MCF 10A (cell line): ENCODE measurements at regions not wholly inside any gene's neighbourhood (a gene's known extent, or its start where the extent isn't known, plus 50 kb on each side); places are given as distances from the start of the nearest gene placed in this dataset.
A peak's percentile ranks its signal among the peaks of the same experiment; 100 is the strongest.

Experiments
- BruUV-seq: library from RNA; stranded (reverse); fragments of 400-500 nt; replicated peaks from 2 replicates; lab custom pipeline; 2021; lab: Mats Ljungman, UMichigan
- CTCF ChIA-PET: fragments of 300-600 bp; sonication (Branson Sonifier 250); formaldehyde crosslinking; extraction: SDS; loops from one replicate; lab custom pipeline; 2021; ENCODE audit warnings: antibody characterized with exemption, inconsistent platforms; lab: Yijun Ruan, JAX
- POLR2A ChIA-PET: fragments of 300-600, 350-650 bp; sonication (Branson Sonifier 250); formaldehyde crosslinking; extraction: SDS; loops from one replicate; lab custom pipeline; 2020; ENCODE audit warnings: antibody characterized with exemption, inconsistent platforms; lab: Yijun Ruan, JAX
- DNase-seq: peaks from one replicate; pipeline ENCODE4 v3.0.0-alpha.2; 2018; ENCODE audit not compliant: unreplicated experiment
- H3K27ac Mint-ChIP-seq: one replicate; pipeline ENCODE4 v1.8.0; 2022; ENCODE audit warnings: mild to moderate bottlenecking, low read depth, mixed read lengths; ENCODE audit not compliant: unreplicated experiment
- H3K27me3 Mint-ChIP-seq: one replicate; pipeline ENCODE4 v1.8.0; 2022; ENCODE audit warnings: mixed read lengths; ENCODE audit not compliant: insufficient read depth, unreplicated experiment
- H3K36me3 Mint-ChIP-seq: one replicate; pipeline ENCODE4 v1.8.0; 2022; ENCODE audit warnings: mild to moderate bottlenecking, moderate library complexity, mixed read lengths; ENCODE audit not compliant: insufficient read depth, unreplicated experiment
- H3K4me1 Mint-ChIP-seq: one replicate; pipeline ENCODE4 v1.8.0; 2022; ENCODE audit warnings: mixed read lengths; ENCODE audit not compliant: insufficient read depth, unreplicated experiment
- H3K4me3 Mint-ChIP-seq: one replicate; pipeline ENCODE4 v1.8.0; 2022; ENCODE audit warnings: mild to moderate bottlenecking, moderate library complexity, mixed read lengths; ENCODE audit not compliant: unreplicated experiment
- H3K9me3 Mint-ChIP-seq: one replicate; pipeline ENCODE4 v1.8.0; 2022; ENCODE audit warnings: mixed read lengths; ENCODE audit not compliant: unreplicated experiment
- intact Hi-C: fragments of 100-400 bp; cut with micrococcal nuclease; formaldehyde crosslinking; loops from 2 replicates; pipeline ENCODE4 v1.14.1; 2022
- TF ChIP-seq, protein P1 (sequence below): fragments of 200-600 bp; IDR thresholded peaks from one replicate; pipeline ENCODE4 v1.8.0; 2022; ENCODE audit warnings: antibody characterized with exemption, mild to moderate bottlenecking; ENCODE audit not compliant: unreplicated experiment

DNA sequence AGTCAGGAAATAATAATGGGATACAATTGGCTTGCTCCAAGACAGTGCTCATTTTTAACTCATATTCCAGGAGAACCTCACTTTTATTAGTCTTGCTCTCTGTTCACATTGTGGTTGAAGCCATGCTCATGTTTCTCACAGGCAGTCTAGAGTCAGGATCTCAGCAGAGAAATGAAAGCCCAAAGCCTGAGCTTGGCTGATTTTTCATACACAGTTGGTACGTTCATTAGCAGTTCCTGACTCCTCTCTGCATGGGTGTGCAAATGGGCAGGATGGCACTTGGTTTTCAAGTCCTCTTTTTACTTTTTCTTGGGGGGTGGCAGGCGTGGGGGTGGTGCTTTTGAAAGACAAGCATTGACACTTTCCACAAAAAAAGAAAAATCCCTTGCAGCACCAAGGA lies 56.0 kb upstream of the KLF7 start:
- BruUV-seq: no TSS peak
- H3K4me1 Mint-ChIP-seq: peaks cover 10% of the 10 kb centered on the region
- intact Hi-C loops: no loop called here

DNA sequence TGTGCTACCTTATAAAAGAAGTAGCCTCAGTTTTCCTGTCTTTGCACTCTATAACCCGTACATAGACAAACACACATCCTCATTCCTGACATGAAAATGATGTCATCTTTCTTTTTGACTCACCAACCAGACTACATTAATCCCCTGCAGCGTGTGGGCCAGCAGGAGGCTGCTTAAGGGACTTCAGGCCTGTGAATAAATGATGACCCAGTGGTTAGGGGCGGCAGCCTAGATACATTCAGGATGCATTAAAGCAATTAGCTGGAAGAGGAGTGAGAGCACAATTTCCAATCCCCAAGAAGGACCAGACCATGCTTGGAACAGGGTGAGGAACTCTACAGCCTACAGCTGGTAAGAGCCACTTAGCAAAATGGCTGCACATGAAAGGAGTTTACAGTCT lies 57.3 kb upstream of the KLF7 start:
- no peaks in the 10 kb centered on the region for H3K27me3 Mint-ChIP-seq
- intact Hi-C loops: no loop called here
- POLR2A ChIA-PET: interaction anchor here (1.0 to 1.1 kb wide), 2 partner anchors 14 to 57 kb away, joined by 3 to 4 read pairs; no protein-coding TSS in a partner anchor
- no peaks in the 10 kb centered on the region for H3K36me3 Mint-ChIP-seq
- BruUV-seq: no TSS peak
- peak; percentile 45 for DNase-seq
- H3K4me3 Mint-ChIP-seq: no peak overlapping the region
- H3K27ac Mint-ChIP-seq: no peak overlapping the region
- CTCF ChIA-PET: interaction anchor here (0.6 to 1.2 kb wide), 6 partner anchors 15 to 240 kb away, joined by 3 to 5 read pairs (median 3); no protein-coding TSS in a partner anchor
- no peaks in the 10 kb centered on the region for H3K9me3 Mint-ChIP-seq
- TF ChIP-seq, protein P1, sequence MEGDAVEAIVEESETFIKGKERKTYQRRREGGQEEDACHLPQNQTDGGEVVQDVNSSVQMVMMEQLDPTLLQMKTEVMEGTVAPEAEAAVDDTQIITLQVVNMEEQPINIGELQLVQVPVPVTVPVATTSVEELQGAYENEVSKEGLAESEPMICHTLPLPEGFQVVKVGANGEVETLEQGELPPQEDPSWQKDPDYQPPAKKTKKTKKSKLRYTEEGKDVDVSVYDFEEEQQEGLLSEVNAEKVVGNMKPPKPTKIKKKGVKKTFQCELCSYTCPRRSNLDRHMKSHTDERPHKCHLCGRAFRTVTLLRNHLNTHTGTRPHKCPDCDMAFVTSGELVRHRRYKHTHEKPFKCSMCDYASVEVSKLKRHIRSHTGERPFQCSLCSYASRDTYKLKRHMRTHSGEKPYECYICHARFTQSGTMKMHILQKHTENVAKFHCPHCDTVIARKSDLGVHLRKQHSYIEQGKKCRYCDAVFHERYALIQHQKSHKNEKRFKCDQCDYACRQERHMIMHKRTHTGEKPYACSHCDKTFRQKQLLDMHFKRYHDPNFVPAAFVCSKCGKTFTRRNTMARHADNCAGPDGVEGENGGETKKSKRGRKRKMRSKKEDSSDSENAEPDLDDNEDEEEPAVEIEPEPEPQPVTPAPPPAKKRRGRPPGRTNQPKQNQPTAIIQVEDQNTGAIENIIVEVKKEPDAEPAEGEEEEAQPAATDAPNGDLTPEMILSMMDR: no peak
- H3K4me1 Mint-ChIP-seq: peaks cover 10% of the 10 kb centered on the region

More for the DNA sequence above, 56.0 kb upstream of the KLF7 start:
- Mint-ChIP-seq H3K27ac (no peak overlapping the region), H3K36me3 (no peaks in the 10 kb centered on the region), H3K9me3 (no peaks in the 10 kb centered on the region), H3K27me3 (no peaks in the 10 kb centered on the region), H3K4me3 (no peak overlapping the region)
- CTCF ChIA-PET: interaction anchor here (1.1 to 1.2 kb wide), 3 partner anchors 30 to 239 kb away, joined by 3 to 4 read pairs (median 3); no protein-coding TSS in a partner anchor
- TF ChIP-seq, protein P1: no peak
- POLR2A ChIA-PET: interaction anchor here (0.8 to 2.2 kb wide), 6 partner anchors 17 to 55 kb away, joined by 3 to 19 read pairs (median 4); no protein-coding TSS in a partner anchor
- no peak for DNase-seq

GRCh38 chr2:207224381-207224780 lies 58.6 kb upstream of the KLF7 start:
- intact Hi-C loops: no loop called here
- Mint-ChIP-seq H3K27me3 (no peaks in the 10 kb centered on the region), H3K4me3 (no peak overlapping the region), H3K4me1 (peaks cover 10% of the 10 kb centered on the region), H3K36me3 (no peaks in the 10 kb centered on the region), H3K27ac (no peak overlapping the region), H3K9me3 (peaks cover 2% of the 10 kb centered on the region)
- TF ChIP-seq, protein P1: no peak
- no TSS peak for BruUV-seq
- ChIA-PET CTCF (no interaction called here), POLR2A (no interaction called here)
- no peak for DNase-seq

DNA sequence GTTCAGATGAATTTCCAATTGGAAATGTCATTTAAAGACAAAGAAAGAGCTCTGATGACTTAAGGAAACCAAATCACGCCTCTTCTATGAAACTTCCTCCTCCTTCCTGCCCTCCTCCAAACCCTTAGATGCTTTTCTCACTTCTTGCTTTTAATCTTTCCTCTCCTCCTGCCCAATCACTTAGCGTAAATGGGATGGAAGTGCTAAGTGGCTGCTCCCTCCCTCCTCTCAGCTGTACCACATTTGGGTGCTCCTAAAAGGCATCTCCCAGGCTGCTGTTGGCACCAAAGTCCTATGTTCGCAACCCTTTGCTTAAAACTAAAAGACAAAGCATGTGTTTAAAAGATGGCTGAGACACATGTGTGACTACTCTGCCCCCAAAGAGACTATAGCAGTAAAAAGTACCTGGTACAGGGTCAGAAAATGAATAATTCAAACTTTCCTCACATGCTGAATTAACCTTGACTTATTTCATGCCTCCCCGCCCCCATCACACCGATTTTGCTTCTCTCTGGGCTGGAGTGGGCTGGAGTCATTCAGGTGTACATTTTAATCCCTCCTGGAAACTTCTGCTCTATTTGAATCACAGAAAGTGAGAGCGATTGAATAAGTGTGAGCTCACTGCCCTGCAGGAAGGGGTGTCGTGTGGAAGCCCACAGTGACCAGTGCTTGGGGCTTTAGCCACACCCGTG lies 59.2 kb upstream of the KLF7 start:
- ChIA-PET CTCF (no interaction called here), POLR2A (no interaction called here)
- H3K27me3 Mint-ChIP-seq: no peaks in the 10 kb centered on the region
- no peak for DNase-seq
- no peak overlapping the region for H3K27ac Mint-ChIP-seq
- no peaks in the 10 kb centered on the region for H3K36me3 Mint-ChIP-seq
- peaks cover 10% of the 10 kb centered on the region for H3K4me1 Mint-ChIP-seq
- intact Hi-C loops: no loop called here
- TF ChIP-seq, protein P1: no peak
- no peak overlapping the region for H3K4me3 Mint-ChIP-seq
- H3K9me3 Mint-ChIP-seq: peaks cover 8% of the 10 kb centered on the region
- BruUV-seq: no TSS peak
